KG1 (cell line): ENCODE measurements at regions not wholly inside any gene's neighbourhood (a gene's known extent, or its start where the extent isn't known, plus 50 kb on each side); places are given as distances from the start of the nearest gene placed in this dataset.
"Not testable (repeated sequence)": the region's sequence is repeated elsewhere in the genome, so short reads cannot be mapped to it uniquely, and the experiment has no call there.

Experiments used
- DNase-seq: peaks from one replicate; lab custom pipeline; 2025; lab: John Stamatoyannopoulos, UW

- DNase-seq, result no peak
These were observed 347.5 kb downstream of the METTL4 start for GRCh38 chr18:2223849-2224248.

GRCh38 chr18:2236232-2236631, 335.1 kb downstream of the METTL4 start:
- no peak for DNase-seq

GRCh38 chr18:2237706-2238105, 333.6 kb downstream of the METTL4 start:
- no peak for DNase-seq

GRCh38 chr18:2240311-2240705, 331.0 kb downstream of the METTL4 start:
- no peak for DNase-seq

- no peak for DNase-seq
These were observed 326.7 kb downstream of the METTL4 start for GRCh38 chr18:2244641-2245040.

- DNase-seq, result not testable (repeated sequence)
These were observed 324.2 kb downstream of the METTL4 start for GRCh38 chr18:2247101-2247500.

GRCh38 chr18:2254977-2255376, 316.3 kb downstream of the METTL4 start:
- DNase-seq, result no peak

GRCh38 chr18:2256577-2256976, 314.7 kb downstream of the METTL4 start:
- DNase-seq, result no peak

- no peak for DNase-seq
These were observed 312.4 kb downstream of the METTL4 start for GRCh38 chr18:2258954-2259353.

GRCh38 chr18:2263303-2263890, 307.9 kb downstream of the METTL4 start:
- DNase-seq, result no peak

- DNase-seq, result no peak
These were observed 296.7 kb downstream of the METTL4 start for GRCh38 chr18:2274613-2275012.

GRCh38 chr18:2281086-2281485, 290.2 kb downstream of the METTL4 start:
- DNase-seq, result no peak

GRCh38 chr18:2281523-2282199, 289.6 kb downstream of the METTL4 start:
- DNase-seq, result no peak

GRCh38 chr18:2293109-2293839, 278.0 kb downstream of the METTL4 start:
- no peak for DNase-seq

- no peak for DNase-seq
These were observed 270.0 kb downstream of the METTL4 start for GRCh38 chr18:2301316-2301715.

- no peak for DNase-seq
These were observed 269.3 kb downstream of the METTL4 start for GRCh38 chr18:2302012-2302411.

GRCh38 chr18:2302628-2303516, 268.4 kb downstream of the METTL4 start:
- DNase-seq, result no peak

- DNase-seq, result no peak
These were observed 267.6 kb downstream of the METTL4 start for GRCh38 chr18:2303517-2304238.

GRCh38 chr18:2304378-2305175, 266.7 kb downstream of the METTL4 start:
- DNase-seq, result no peak

GRCh38 chr18:2306606-2307005, 264.7 kb downstream of the METTL4 start:
- DNase-seq, result no peak

- no peak for DNase-seq
These were observed 260.4 kb downstream of the METTL4 start for GRCh38 chr18:2310886-2311285.
